ENCODE measurements at regions not wholly inside any gene's neighbourhood (a gene's known extent, or its start where the extent isn't known, plus 50 kb on each side); places are given as distances from the start of the nearest gene placed in this dataset.

- no peaks in the 10 kb centered on the region for H3K9me3 ChIP-seq
- H3K27me3 ChIP-seq, result no peaks in the 10 kb centered on the region
- intact Hi-C loops (cut with DNase I), result no loop called here
- DNase-seq, result no peak
- WGBS, 2 donors, result 35 to 40% methylated on average over 3 of the region's 3 CpGs
- H3K36me3 ChIP-seq (replicated peaks in 1 of 2; ENCODE audit: insufficient read depth in 1 of 2, low read depth in 2 of 2), result no peaks in the 10 kb centered on the region
- H3K27ac ChIP-seq, result no peak overlapping the region
- no peak for ATAC-seq
- H3K4me3 ChIP-seq, result no peak overlapping the region
- H3K4me1 ChIP-seq, result no peaks in the 10 kb centered on the region
- TF ChIP-seq POLR2A (IDR thresholded peaks at IDR 0.05) (no peak), CTCF (IDR thresholded peaks at IDR 0.05) (no peak)
These were observed 286.5 kb upstream of the CRIM1 start for GRCh38 chr2:36069074-36069473.

- no peak for TF ChIP-seq CTCF (IDR thresholded peaks at IDR 0.05)
- TF ChIP-seq POLR2A (IDR thresholded peaks at IDR 0.05), result no peak
- DNase-seq (no peak), ATAC-seq (no peak)
- intact Hi-C loops (cut with DNase I), result no loop called here
- Histone ChIP-seq H3K9me3 (no peaks in the 10 kb centered on the region), H3K27me3 (no peaks in the 10 kb centered on the region), H3K4me3 (no peak overlapping the region), H3K27ac (no peak overlapping the region), H3K4me1 (no peaks in the 10 kb centered on the region), H3K36me3 (replicated peaks in 1 of 2; ENCODE audit: insufficient read depth in 1 of 2, low read depth in 2 of 2) (no peaks in the 10 kb centered on the region)
These were observed 287.5 kb upstream of the CRIM1 start for GRCh38 chr2:36068086-36068485.

GRCh38 chr2:36060133-36060532 is 295.4 kb upstream of the CRIM1 start:
- H3K27me3 ChIP-seq, result no peaks in the 10 kb centered on the region
- H3K27ac ChIP-seq, result no peak overlapping the region
- no peaks in the 10 kb centered on the region for H3K4me1 ChIP-seq
- H3K4me3 ChIP-seq, result no peak overlapping the region
- no peak for TF ChIP-seq POLR2A (IDR thresholded peaks at IDR 0.05)
- TF ChIP-seq CTCF (IDR thresholded peaks at IDR 0.05), result no peak
- H3K9me3 ChIP-seq, result no peaks in the 10 kb centered on the region
- no peak for DNase-seq
- WGBS, 2 donors, result 46 to 48% methylated on average over 4 of the region's 4 CpGs
- intact Hi-C loops (cut with DNase I), result no loop called here
- ATAC-seq, result no peak
- H3K36me3 ChIP-seq (replicated peaks in 1 of 2; ENCODE audit: insufficient read depth in 1 of 2, low read depth in 2 of 2), result no peaks in the 10 kb centered on the region

GRCh38 chr2:36059691-36060090 is 295.9 kb upstream of the CRIM1 start:
- no peaks in the 10 kb centered on the region for H3K27me3 ChIP-seq
- no peaks in the 10 kb centered on the region for H3K36me3 ChIP-seq (replicated peaks in 1 of 2; ENCODE audit: insufficient read depth in 1 of 2, low read depth in 2 of 2)
- H3K4me1 ChIP-seq, result no peaks in the 10 kb centered on the region
- no peaks in the 10 kb centered on the region for H3K9me3 ChIP-seq
- intact Hi-C loops (cut with DNase I), result no loop called here
- no peak for ATAC-seq
- H3K4me3 ChIP-seq, result no peak overlapping the region
- TF ChIP-seq POLR2A (IDR thresholded peaks at IDR 0.05) (no peak), CTCF (IDR thresholded peaks at IDR 0.05) (no peak)
- DNase-seq, result no peak
- H3K27ac ChIP-seq, result no peak overlapping the region

- H3K4me1 ChIP-seq, result no peaks in the 10 kb centered on the region
- no peaks in the 10 kb centered on the region for H3K36me3 ChIP-seq (replicated peaks in 1 of 2; ENCODE audit: insufficient read depth in 1 of 2, low read depth in 2 of 2)
- WGBS, 2 donors, result 37 to 38% methylated on average over 2 of the region's 2 CpGs
- ATAC-seq (no peak), DNase-seq (no peak)
- H3K27ac ChIP-seq, result no peak overlapping the region
- H3K27me3 ChIP-seq, result no peaks in the 10 kb centered on the region
- H3K4me3 ChIP-seq, result no peak overlapping the region
- TF ChIP-seq POLR2A (IDR thresholded peaks at IDR 0.05), result no peak
- TF ChIP-seq CTCF (IDR thresholded peaks at IDR 0.05), result no peak
- intact Hi-C loops (cut with DNase I), result no loop called here
- H3K9me3 ChIP-seq, result no peaks in the 10 kb centered on the region
These were observed 296.6 kb upstream of the CRIM1 start for GRCh38 chr2:36058953-36059352.
